NCI-H748 treated with DMSO at 0.1 percent for 48 hours (cell line): ENCODE measurements at regions not wholly inside any gene's neighbourhood (a gene's known extent, or its start where the extent isn't known, plus 50 kb on each side); places are given as distances from the start of the nearest gene placed in this dataset.

Experiments
- DNase-seq: peaks from one replicate; lab custom pipeline; 2025; lab: John Stamatoyannopoulos, UW

DNA sequence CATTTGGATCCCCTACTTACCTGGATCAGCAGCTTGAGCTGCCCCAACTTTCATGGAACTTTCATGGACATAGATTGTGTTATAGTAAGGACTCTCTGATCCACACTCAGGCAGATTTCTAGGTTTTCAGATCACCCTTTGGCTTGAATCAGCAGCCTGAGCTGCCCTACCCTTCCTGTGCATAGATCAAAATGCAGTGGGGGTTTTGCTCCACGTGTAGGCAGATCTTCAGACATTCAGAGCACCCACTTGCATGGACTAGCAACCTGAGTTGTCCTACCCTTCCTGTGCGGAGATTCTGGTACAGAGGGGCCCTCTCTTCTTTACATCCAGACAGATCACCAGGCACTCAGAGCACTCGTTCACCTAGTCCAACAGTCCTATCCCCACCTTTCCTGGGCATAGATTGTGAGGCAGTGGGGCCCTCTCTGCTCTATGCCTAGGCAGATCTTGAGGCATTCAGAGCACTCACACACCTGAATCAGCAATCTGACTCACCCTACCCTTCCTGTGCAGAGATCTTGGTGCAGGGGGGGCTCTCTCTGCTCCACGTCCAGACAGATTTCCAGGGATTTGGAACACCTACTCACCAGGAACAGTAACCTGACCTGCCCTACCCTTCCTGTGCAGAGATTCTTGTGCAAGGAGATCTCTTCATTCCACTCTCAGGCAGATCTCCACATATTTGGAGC lies 705.2 kb upstream of the NRSN1 start:
- DNase-seq: no peak

DNA sequence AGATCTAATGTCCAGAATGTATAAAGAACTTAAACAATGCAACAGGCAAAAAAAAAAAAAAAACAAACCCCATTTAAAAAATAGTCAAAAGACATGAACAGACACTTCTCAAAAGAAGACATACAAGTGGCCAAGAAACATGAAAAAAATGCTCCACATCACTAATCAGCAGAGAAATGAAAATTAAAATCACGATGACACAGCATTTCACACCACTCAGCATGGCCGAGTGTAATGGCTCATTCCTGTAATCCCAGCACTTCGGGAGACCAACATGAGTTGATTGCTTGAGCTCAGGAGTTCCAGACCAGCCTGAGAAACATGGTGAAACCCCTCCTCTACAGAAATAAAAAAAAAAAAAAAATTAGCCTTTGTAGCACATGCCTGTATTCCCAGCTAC lies 701.4 kb upstream of the NRSN1 start:
- no peak for DNase-seq

DNA sequence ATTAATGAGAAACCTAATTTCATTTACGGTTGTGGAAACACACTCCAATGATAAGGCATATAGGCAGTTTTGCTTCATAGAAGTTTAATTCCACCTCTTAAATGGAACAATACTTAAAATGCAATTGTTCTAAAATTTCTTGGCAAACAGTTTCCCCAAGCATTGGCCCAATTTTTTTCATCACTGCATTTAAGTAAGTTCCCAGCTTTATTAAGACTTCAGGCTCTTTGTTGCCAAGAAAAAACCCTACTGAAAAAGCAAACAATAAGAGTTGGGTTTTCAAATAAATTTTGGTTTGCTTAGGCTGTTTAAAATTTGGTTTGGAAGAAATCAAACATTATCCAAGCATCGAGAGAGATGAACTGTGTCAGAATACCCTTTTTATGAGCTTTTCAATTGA lies 690.9 kb upstream of the NRSN1 start:
- DNase-seq: no peak

GRCh38 chr6:23435798-23436197 lies 690.2 kb upstream of the NRSN1 start:
- DNase-seq: no peak

DNA sequence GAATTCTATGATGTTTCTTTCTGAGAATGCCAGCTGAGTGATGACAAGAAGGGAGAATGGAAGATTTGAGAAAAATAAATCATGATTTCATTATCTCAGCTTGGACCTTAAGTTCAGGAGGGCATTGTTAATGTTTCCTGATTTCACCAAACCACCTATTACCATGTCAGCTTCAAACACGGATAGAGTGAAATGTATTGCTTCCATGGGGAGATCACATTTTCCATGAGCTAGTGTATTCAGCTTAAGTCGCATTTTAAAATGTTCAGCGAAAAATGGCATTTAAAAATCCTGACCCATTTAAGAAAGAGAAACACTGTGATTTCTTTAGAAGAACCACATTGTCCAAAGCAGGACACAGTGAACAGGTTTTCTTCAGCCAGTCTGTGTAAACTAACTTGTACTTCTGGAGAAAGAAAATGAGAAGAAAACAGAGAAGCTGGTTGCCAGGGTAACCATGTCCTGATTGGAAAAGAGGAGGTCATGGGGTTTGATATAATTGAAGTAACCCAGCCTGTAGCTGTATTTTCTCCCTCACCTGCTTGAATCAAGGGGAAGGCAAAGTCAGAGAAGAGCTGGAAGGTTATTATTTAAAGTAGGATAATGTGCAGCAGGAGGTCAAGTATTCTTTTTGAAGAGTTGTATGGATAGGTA lies 684.1 kb upstream of the NRSN1 start:
- DNase-seq: no peak

GRCh38 chr6:23445157-23445710 lies 680.8 kb upstream of the NRSN1 start:
- DNase-seq: no peak

- peak; percentile 80 for DNase-seq
These were observed 679.5 kb upstream of the NRSN1 start for GRCh38 chr6:23446469-23446967.

GRCh38 chr6:23447731-23448130 lies 678.3 kb upstream of the NRSN1 start:
- DNase-seq: no peak

DNA sequence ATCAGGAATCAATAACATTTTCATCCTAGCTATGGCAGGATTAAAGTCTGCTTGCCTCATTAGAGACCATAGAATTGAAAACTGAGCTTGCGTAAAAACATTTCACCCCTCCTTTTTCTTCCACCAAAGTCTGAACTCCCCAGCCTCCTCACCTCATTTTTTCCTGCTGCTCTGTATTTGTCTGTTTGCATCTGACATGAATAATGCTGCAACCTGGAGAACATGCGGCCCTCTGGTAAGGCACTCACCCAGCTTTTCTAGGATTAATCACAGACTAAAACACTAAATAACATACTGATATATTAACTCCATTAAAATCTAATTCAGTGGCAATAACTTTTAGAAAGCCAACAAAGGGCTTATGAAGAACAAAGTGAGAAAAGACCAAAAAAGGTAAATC lies 677.7 kb upstream of the NRSN1 start:
- DNase-seq: no peak

DNA sequence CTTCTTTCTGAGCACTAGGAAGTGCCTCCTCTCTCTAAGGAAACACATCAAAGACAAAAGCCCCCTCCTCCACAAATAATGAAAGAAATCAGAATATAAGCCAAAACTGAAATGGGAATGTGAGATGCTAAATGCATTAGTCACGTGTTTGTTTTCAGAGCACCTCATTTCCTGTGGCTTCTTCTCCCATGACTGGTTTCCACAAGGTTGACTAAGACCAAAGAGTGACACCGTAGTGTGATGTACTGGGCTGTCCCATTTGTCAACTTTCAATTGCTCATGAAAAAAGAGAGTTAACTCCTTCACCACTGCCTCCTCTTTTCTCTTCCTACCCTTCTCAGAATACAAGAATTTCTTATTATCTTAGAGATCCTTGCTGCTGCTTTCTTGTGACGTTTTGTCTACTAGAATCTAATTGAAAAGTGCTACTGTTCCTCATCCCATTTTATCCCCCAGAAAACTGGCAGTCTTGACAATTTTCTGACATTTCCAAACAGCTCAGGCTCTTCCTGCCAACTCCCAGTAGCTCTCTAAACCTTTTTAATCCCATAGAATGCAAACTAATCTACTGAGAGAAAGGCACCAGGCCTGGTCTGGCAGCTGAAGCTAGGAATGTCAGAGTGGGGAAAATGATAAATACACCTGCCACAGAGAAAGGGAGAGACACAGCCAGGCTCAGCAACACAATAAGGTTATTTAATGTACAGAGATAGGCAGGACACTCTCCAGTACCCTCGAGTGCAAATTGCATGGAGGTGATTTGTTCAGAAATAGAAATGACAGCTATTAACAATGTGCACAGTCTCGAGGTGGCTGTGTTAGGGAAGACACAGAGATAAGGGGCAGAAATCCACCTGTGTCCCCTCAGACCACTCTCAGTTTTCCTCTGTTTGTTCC lies 671.7 kb upstream of the NRSN1 start:
- no peak for DNase-seq

- no peak for DNase-seq
These were observed 670.3 kb upstream of the NRSN1 start for GRCh38 chr6:23455754-23456153.

DNA sequence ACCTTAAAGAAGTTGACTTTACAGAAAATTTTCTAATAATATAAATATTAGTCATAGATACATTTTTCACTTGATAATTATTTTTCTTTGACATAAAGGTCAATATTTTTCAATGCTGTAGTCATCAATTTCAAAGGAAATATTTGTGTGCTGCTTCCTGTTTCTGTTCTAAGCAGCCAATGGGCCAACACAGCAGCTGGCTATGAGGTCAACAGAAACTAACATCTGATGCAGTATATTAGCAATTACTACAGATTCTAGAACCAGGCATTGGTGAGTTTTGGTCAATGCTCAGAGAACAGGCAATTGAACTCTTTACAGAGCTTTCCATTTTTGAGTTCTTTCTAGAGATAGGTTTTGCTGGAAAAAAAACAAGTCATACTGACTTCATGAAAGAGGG lies 669.6 kb upstream of the NRSN1 start:
- no peak for DNase-seq

- no peak for DNase-seq
These were observed 668.7 kb upstream of the NRSN1 start for GRCh38 chr6:23457321-23457720.

DNA sequence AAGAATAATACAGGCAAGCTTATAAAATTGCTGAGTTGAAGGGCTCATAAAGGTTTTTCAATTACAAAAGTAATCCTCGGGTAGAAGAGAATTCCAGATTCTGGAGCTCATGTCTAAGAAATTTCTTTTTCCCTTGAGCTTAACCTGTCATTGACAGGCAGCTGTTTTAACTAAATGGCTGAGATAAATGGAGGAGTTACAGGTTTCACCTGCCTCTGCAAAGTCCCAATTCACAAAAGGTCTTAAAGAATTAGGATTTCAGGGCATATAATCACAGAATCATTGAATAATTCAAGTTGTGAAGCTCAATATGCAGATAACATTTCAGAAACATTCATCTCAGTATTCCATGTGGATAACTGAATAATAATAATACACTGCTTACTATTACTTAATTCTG lies 660.1 kb upstream of the NRSN1 start:
- DNase-seq: no peak

GRCh38 chr6:23477586-23477985 lies 648.4 kb upstream of the NRSN1 start:
- no peak for DNase-seq

- DNase-seq: no peak
These were observed 647.7 kb upstream of the NRSN1 start for GRCh38 chr6:23478312-23478711.

- DNase-seq: no peak
These were observed 642.1 kb upstream of the NRSN1 start for GRCh38 chr6:23483896-23484295.

DNA sequence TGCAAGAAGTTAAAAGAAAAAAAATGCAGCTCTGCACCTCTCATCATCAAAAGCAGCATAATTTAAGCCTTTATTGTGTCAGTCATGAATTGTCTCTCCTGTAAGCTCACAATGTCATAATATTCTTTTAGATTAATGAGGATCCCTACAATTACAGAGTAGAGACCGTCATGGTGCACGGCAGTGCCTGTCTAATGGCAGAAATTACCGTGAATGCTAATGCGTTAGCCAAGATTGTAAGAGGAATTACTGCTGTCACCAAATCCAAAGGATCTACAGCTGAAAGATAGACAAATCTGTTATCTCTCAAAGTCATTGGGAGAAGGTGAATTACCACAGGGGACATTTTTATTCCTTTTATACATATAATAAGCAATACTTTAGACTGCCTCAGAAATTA lies 631.6 kb upstream of the NRSN1 start:
- no peak for DNase-seq

- no peak for DNase-seq
These were observed 628.0 kb upstream of the NRSN1 start for GRCh38 chr6:23498013-23498412.

GRCh38 chr6:23499549-23499948 lies 626.5 kb upstream of the NRSN1 start:
- DNase-seq: no peak

DNA sequence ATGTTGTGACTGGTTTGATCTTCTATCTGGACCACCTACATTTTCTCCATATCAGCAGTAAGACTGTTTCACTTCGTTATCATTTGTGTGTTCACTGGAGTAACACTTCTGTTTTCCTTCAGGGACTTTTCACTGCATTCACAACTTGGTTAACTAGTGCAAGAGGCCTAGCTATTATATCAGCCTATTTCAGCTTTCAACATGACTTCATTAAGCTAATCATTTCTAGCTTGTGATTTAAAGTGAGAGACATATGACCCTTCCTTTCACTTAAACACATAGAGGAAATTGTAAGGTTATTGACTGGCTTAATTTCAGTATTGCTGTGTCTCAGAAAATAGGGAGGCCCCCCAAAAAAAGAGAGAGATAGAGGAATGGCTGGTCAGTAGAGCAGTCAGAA lies 622.8 kb upstream of the NRSN1 start:
- DNase-seq: no peak

DNA sequence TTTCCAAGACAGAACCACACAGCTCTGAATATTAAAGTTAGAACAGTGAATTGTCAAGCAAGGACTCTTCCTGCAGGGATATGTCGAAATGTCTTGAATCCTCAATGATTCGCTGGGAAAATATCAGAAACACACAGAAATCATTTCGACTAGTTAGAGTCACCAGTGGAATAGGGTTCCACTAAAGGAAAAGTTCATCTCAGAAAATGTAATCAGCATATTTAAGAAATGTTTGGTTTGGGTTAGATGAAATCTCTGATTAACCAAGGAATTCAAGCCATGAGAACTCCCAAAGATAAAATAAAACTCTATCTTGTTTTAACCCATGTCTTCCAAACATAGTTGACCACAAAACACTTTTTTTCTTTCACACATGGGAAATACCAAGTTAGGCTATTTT lies 621.0 kb upstream of the NRSN1 start:
- no peak for DNase-seq
